ENCODE measurements at regions not wholly inside any gene's neighbourhood (a gene's known extent, or its start where the extent isn't known, plus 50 kb on each side); places are given as distances from the start of the nearest gene placed in this dataset.
A peak's percentile ranks its signal among the peaks of the same experiment; 100 is the strongest.

GRCh38 chr2:64731746-64732145 is 78.0 kb upstream of the SERTAD2 start (continued):
- TF ChIP-seq OSR2 (tag by site-specific recombination; IDR thresholded peaks at IDR 0.05): no peak
- TF ChIP-seq ZNF239 (tag by site-specific recombination; IDR thresholded peaks at IDR 0.05): no peak
- no peak for TF ChIP-seq ZNF341 (tag by site-specific recombination; IDR thresholded peaks at IDR 0.05; ENCODE audit: low read depth)

- TF ChIP-seq BCL11B (tag by site-specific recombination; IDR thresholded peaks at IDR 0.05; ENCODE audit: low read depth) (no peak), ZNF24 (tag by site-specific recombination; IDR thresholded peaks at IDR 0.05) (no peak), ZNF155 (tag by site-specific recombination; IDR thresholded peaks at IDR 0.05) (no peak), HOXA7 (CRISPR knock-in tag; IDR thresholded peaks at IDR 0.05; ENCODE audit: borderline replicate concordance) (no peak), WT1 (tag by site-specific recombination; IDR thresholded peaks at IDR 0.05) (no peak), ZNF701 (tag by site-specific recombination; IDR thresholded peaks at IDR 0.05) (no peak), ZNF596 (tag by site-specific recombination; IDR thresholded peaks at IDR 0.05) (no peak), ZNF350 (tag by site-specific recombination; IDR thresholded peaks at IDR 0.05) (no peak), GLI4 (tag by site-specific recombination; IDR thresholded peaks at IDR 0.05) (no peak), IKZF3 (tag by site-specific recombination; IDR thresholded peaks at IDR 0.05) (no peak), ZNF843 (tag by site-specific recombination; IDR thresholded peaks at IDR 0.05) (no peak), HOXC10 (CRISPR knock-in tag; IDR thresholded peaks at IDR 0.05) (no peak), MZF1 (tag by site-specific recombination; IDR thresholded peaks at IDR 0.05; ENCODE audit: borderline replicate concordance) (no peak), ZNF133 (tag by site-specific recombination; IDR thresholded peaks at IDR 0.05) (no peak), SALL2 (tag by site-specific recombination; IDR thresholded peaks at IDR 0.05; ENCODE audit: borderline replicate concordance) (no peak), ZNF19 (tag by site-specific recombination; IDR thresholded peaks at IDR 0.05; ENCODE audit: low read depth) (no peak)
- TF ChIP-seq, protein P1, sequence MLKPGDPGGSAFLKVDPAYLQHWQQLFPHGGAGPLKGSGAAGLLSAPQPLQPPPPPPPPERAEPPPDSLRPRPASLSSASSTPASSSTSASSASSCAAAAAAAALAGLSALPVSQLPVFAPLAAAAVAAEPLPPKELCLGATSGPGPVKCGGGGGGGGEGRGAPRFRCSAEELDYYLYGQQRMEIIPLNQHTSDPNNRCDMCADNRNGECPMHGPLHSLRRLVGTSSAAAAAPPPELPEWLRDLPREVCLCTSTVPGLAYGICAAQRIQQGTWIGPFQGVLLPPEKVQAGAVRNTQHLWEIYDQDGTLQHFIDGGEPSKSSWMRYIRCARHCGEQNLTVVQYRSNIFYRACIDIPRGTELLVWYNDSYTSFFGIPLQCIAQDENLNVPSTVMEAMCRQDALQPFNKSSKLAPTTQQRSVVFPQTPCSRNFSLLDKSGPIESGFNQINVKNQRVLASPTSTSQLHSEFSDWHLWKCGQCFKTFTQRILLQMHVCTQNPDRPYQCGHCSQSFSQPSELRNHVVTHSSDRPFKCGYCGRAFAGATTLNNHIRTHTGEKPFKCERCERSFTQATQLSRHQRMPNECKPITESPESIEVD (tag by site-specific recombination; IDR thresholded peaks at IDR 0.05): no peak
- TF ChIP-seq, protein P2, sequence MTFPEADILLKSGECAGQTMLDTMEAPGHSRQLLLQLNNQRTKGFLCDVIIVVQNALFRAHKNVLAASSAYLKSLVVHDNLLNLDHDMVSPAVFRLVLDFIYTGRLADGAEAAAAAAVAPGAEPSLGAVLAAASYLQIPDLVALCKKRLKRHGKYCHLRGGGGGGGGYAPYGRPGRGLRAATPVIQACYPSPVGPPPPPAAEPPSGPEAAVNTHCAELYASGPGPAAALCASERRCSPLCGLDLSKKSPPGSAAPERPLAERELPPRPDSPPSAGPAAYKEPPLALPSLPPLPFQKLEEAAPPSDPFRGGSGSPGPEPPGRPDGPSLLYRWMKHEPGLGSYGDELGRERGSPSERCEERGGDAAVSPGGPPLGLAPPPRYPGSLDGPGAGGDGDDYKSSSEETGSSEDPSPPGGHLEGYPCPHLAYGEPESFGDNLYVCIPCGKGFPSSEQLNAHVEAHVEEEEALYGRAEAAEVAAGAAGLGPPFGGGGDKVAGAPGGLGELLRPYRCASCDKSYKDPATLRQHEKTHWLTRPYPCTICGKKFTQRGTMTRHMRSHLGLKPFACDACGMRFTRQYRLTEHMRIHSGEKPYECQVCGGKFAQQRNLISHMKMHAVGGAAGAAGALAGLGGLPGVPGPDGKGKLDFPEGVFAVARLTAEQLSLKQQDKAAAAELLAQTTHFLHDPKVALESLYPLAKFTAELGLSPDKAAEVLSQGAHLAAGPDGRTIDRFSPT (tag by site-specific recombination; IDR thresholded peaks at IDR 0.05): no peak
- CTCF ChIA-PET: interaction anchor here (0.6 to 1.2 kb wide), 2 partner anchors 86 to 211 kb away, joined by 3 read pairs; no protein-coding TSS in a partner anchor
- no peak overlapping the region for H3K4me3 ChIP-seq (ENCODE audit: low read depth, low read length)
- H3K27ac ChIP-seq (ENCODE audit: extremely low read depth, low read depth, low read length): no peak overlapping the region
- POLR2A ChIA-PET: no interaction called here
- no peaks in the 10 kb centered on the region for H3K9me3 ChIP-seq (ENCODE audit: control insufficient read depth, insufficient read depth, low read depth, low read length)
- peaks cover 23% of the 10 kb centered on the region for H3K4me1 ChIP-seq (ENCODE audit: control insufficient read depth, insufficient read depth, low read length)
- H3K36me3 ChIP-seq (ENCODE audit: control insufficient read depth in 2 of 2, insufficient read depth in 1 of 2, low read length in 2 of 2): no peaks in the 10 kb centered on the region
Observed at GRCh38 chr2:64732146-64732545, 78.4 kb upstream of the SERTAD2 start.

DNA sequence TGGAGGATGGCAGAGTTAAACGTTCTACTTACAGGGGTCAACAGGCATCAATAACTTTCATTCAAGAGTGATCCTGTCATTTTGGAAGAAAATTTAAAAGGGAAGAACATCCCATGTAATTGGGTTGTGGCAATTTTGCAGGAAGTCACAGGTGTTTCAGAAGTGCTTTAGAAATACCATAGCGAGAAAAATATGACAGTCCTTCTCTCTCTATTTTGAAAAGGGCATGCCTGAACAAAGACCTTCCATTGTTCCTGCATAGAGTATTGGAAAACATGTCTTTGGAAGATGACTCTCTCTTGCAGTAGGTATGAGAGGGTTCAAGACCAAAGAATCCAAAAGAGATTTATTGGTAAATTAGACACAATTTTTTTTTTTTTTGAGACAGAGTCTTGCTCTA is 81.8 kb upstream of the SERTAD2 start:
- Histone ChIP-seq H3K4me1 (ENCODE audit: control insufficient read depth, insufficient read depth, low read length) (peaks cover 8% of the 10 kb centered on the region), H3K9me3 (ENCODE audit: control insufficient read depth, insufficient read depth, low read depth, low read length) (no peaks in the 10 kb centered on the region), H3K36me3 (ENCODE audit: control insufficient read depth in 2 of 2, insufficient read depth in 1 of 2, low read length in 2 of 2) (no peaks in the 10 kb centered on the region), H3K27ac (ENCODE audit: extremely low read depth, low read depth, low read length) (no peak overlapping the region), H3K4me3 (ENCODE audit: low read depth, low read length) (no peak overlapping the region)
- TF ChIP-seq, protein P3, sequence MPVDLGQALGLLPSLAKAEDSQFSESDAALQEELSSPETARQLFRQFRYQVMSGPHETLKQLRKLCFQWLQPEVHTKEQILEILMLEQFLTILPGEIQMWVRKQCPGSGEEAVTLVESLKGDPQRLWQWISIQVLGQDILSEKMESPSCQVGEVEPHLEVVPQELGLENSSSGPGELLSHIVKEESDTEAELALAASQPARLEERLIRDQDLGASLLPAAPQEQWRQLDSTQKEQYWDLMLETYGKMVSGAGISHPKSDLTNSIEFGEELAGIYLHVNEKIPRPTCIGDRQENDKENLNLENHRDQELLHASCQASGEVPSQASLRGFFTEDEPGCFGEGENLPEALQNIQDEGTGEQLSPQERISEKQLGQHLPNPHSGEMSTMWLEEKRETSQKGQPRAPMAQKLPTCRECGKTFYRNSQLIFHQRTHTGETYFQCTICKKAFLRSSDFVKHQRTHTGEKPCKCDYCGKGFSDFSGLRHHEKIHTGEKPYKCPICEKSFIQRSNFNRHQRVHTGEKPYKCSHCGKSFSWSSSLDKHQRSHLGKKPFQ (tag by site-specific recombination; IDR thresholded peaks at IDR 0.05): no peak
- TF ChIP-seq PRDM10 (tag by site-specific recombination; IDR thresholded peaks at IDR 0.05): peak; percentile 57; the same call in 1 of the 2 replicates
- POLR2A ChIA-PET: interaction anchor here (2.4 kb wide), 1 partner anchor 16 kb away, joined by 6 read pairs; no protein-coding TSS in a partner anchor
- CTCF ChIA-PET: interaction anchor here (0.6 to 0.8 kb wide), 2 partner anchors 124 to 405 kb away, joined by 3 to 5 read pairs; no protein-coding TSS in a partner anchor

Data from HEK293 (cell line).